CD14-positive monocyte (primary cell): ENCODE measurements at regions not wholly inside any gene's neighbourhood (a gene's known extent, or its start where the extent isn't known, plus 50 kb on each side); places are given as distances from the start of the nearest gene placed in this dataset.

Experiments
- DNase-seq, 3 donors: peaks; one replicate each; pipeline ENCODE4 v3.0.0-alpha.2; 2011 to 2022
- H2AFZ ChIP-seq: 2 replicates; pipeline ENCODE4 v1.6.0; 2012; ENCODE audit warnings: mild to moderate bottlenecking, low read depth, low read length, inconsistent platforms; ENCODE audit not compliant: insufficient read depth, poor library complexity, severe bottlenecking
- H3K27ac ChIP-seq, 2 donors: 1 replicate in 1 of 2; 2 replicates in 1 of 2; pipeline ENCODE4 v1.5.1; 2012 to 2013; ENCODE audit warnings: low read length in 2 of 2, control low read depth in 1 of 2, inconsistent platforms in 1 of 2, low read depth in 1 of 2, mild to moderate bottlenecking in 1 of 2
- H3K27me3 ChIP-seq, 2 donors: one replicate each; pipeline versions ENCODE4 v1.6.0 to v1.6.1; 2011 to 2013; ENCODE audit warnings: low read length in 2 of 2; ENCODE audit not compliant: control insufficient read depth in 2 of 2, insufficient read depth in 2 of 2
- H3K36me3 ChIP-seq, 2 donors: replicated peaks in 1 of 2; 1 replicate in 1 of 2; 2 replicates in 1 of 2; pipeline versions ENCODE4 v1.5.1 to v1.6.1; 2012 to 2013; ENCODE audit warnings: low read length in 2 of 2, control low read depth in 1 of 2, inconsistent platforms in 1 of 2, mild to moderate bottlenecking in 1 of 2; ENCODE audit not compliant: insufficient read depth in 2 of 2, control insufficient read depth in 1 of 2
- H3K4me1 ChIP-seq, 2 donors: 1 replicate in 1 of 2; 2 replicates in 1 of 2; pipeline versions ENCODE4 v1.5.1 to v1.6.1; 2012 to 2013; ENCODE audit warnings: low read length in 2 of 2, control low read depth in 1 of 2, inconsistent platforms in 1 of 2, mild to moderate bottlenecking in 1 of 2, moderate library complexity in 1 of 2; ENCODE audit not compliant: insufficient read depth in 2 of 2, control insufficient read depth in 1 of 2
- H3K4me2 ChIP-seq: replicated peaks from 2 replicates; pipeline ENCODE3; 2012; ENCODE audit warnings: low read length, moderate library complexity, mild to moderate bottlenecking; ENCODE audit not compliant: poor library complexity, severe bottlenecking; ENCODE audit errors: extremely low read depth
- H3K4me3 ChIP-seq, 3 experiments: fragments of 200-600 bp in 1 of 3; sonication (generic) in 1 of 3; replicated peaks in 1 of 3; 1 replicate in 2 of 3; 2 replicates in 1 of 3; pipeline ENCODE4 v1.5.1; 2011 to 2013; ENCODE audit warnings: low read length in 3 of 3, mild to moderate bottlenecking in 3 of 3, control low read depth in 2 of 3, low read depth in 2 of 3, inconsistent platforms in 1 of 3, moderate library complexity in 1 of 3
- H3K79me2 ChIP-seq: 2 replicates; pipeline ENCODE4 v1.6.0; 2012; ENCODE audit warnings: mild to moderate bottlenecking, control low read depth, inconsistent platforms, low read length, moderate library complexity; ENCODE audit not compliant: insufficient read depth
- H3K9ac ChIP-seq: 2 replicates; pipeline ENCODE4 v1.6.0; 2017; ENCODE audit warnings: low read length, mild to moderate bottlenecking; ENCODE audit not compliant: insufficient read depth, poor library complexity, severe bottlenecking
- H3K9me3 ChIP-seq, 2 donors: replicated peaks in 1 of 2; 1 replicate in 1 of 2; 2 replicates in 1 of 2; pipeline versions ENCODE4 v1.5.1 to v1.6.1; 2012 to 2013; ENCODE audit warnings: low read length in 2 of 2, control low read depth in 1 of 2; ENCODE audit not compliant: control insufficient read depth in 1 of 2, insufficient read depth in 1 of 2
- H4K20me1 ChIP-seq: 2 replicates; pipeline ENCODE4 v1.6.0; 2012; ENCODE audit warnings: mild to moderate bottlenecking, low read length, control low read depth, moderate library complexity; ENCODE audit not compliant: insufficient read depth
- H3K27ac Mint-ChIP-seq, 7 donors: one replicate each; pipeline ENCODE4 v1.8.0; 2020; ENCODE audit warnings: mild to moderate bottlenecking in 7 of 7, mixed read lengths in 7 of 7, moderate library complexity in 6 of 7, inconsistent platforms in 2 of 7
- H3K27me3 Mint-ChIP-seq, 3 donors: one replicate each; pipeline ENCODE4 v1.8.0; 2021 to 2022; ENCODE audit warnings: low read depth in 3 of 3, mild to moderate bottlenecking in 3 of 3, mixed read lengths in 3 of 3, moderate library complexity in 3 of 3, inconsistent platforms in 1 of 3
- H3K36me3 Mint-ChIP-seq, 2 donors: one replicate each; pipeline ENCODE4 v1.8.0; 2020; ENCODE audit warnings: mixed read lengths in 2 of 2, inconsistent platforms in 1 of 2, mild to moderate bottlenecking in 1 of 2
- H3K4me1 Mint-ChIP-seq: one replicate; pipeline ENCODE4 v1.8.0; 2020; ENCODE audit warnings: mild to moderate bottlenecking, mixed read lengths
- H3K4me3 Mint-ChIP-seq, 2 donors: one replicate each; pipeline ENCODE4 v1.8.0; 2020; ENCODE audit warnings: mild to moderate bottlenecking in 2 of 2, mixed read lengths in 2 of 2, moderate library complexity in 1 of 2
- H3K9me3 Mint-ChIP-seq, 7 donors: one replicate each; pipeline ENCODE4 v1.8.0; 2020 to 2022; ENCODE audit warnings: mixed read lengths in 7 of 7, mild to moderate bottlenecking in 6 of 7, moderate library complexity in 6 of 7, inconsistent platforms in 2 of 7
- CTCF ChIP-seq: fragments of 200-600 bp; IDR thresholded peaks from one replicate; pipeline ENCODE4 v1.8.0; 2022; ENCODE audit warnings: antibody characterized with exemption, mild to moderate bottlenecking
- WGBS: methylation state at CpG from one replicate; pipeline ENCODE4 v1.1.5; 2013; ENCODE audit warnings: missing lambda C conversion rate; ENCODE audit not compliant: insufficient coverage; 5-methylcytosine and 5-hydroxymethylcytosine counted together
- intact Hi-C, 2 donors: fragments of 100-400 bp; cut with micrococcal nuclease; formaldehyde crosslinking; loops; one replicate each; pipeline versions ENCODE4 v1.15.0 to v1.15.1; 2023

GRCh38 chr11:23944923-23945322 is 551.9 kb upstream of the LUZP2 start:
- H3K4me2 ChIP-seq: no peak overlapping the region
- no peak overlapping the region for H3K9ac ChIP-seq
- H3K9me3 ChIP-seq: peaks cover 0 to 20% of the 10 kb centered on the region in 2 donors
- DNase-seq: no peak
- Mint-ChIP-seq H3K27me3 (peaks cover 0 to 4% (median 0%) of the 10 kb centered on the region in 3 donors), H3K4me3 (no peak overlapping the region), H3K27ac (no peak overlapping the region), H3K36me3 (no peaks in the 10 kb centered on the region), H3K9me3 (peaks cover 6 to 31% (median 13%) of the 10 kb centered on the region in 7 donors), H3K4me1 (no peaks in the 10 kb centered on the region)
- H3K27me3 ChIP-seq: no peaks in the 10 kb centered on the region
- H3K4me3 ChIP-seq: no peak overlapping the region
- H4K20me1 ChIP-seq: no peaks in the 10 kb centered on the region
- H3K36me3 ChIP-seq: no peaks in the 10 kb centered on the region
- no peaks in the 10 kb centered on the region for H3K79me2 ChIP-seq
- intact Hi-C loops: no loop called here
- no peak overlapping the region for H3K27ac ChIP-seq
- H2AFZ ChIP-seq: no peak overlapping the region
- H3K4me1 ChIP-seq: no peaks in the 10 kb centered on the region
- no peak for TF ChIP-seq CTCF
- WGBS: no CpG with 5 or more reads among the region's 2 CpGs

DNA sequence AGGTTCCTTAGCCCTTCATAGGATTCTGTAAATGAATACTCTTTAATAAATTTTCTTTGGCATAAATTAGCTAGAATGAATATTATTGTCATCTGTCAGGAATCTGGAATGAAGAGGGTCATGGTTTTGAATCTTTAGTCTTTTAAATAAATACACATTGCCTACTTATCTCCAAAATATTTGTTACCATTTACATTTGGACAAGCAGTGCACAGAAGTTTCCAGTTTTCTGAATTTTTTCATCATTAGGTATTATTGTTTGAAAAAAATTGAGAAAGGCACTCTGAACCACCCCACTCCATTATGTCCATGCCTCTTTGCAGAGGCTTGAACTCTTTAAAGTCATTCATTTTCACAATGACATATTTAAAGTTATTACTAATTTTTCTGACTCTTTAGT is 549.0 kb upstream of the LUZP2 start:
- Histone ChIP-seq H3K9ac (no peak overlapping the region), H3K79me2 (no peaks in the 10 kb centered on the region), H3K27me3 (no peaks in the 10 kb centered on the region), H3K36me3 (no peaks in the 10 kb centered on the region), H3K27ac (no peak overlapping the region), H2AFZ (no peak overlapping the region), H3K4me3 (no peak overlapping the region), H3K4me2 (no peak overlapping the region), H3K4me1 (no peaks in the 10 kb centered on the region), H3K9me3 (no peaks in the 10 kb centered on the region), H4K20me1 (no peaks in the 10 kb centered on the region)
- H3K9me3 Mint-ChIP-seq: peaks cover 0 to 3% (median under 1%) of the 10 kb centered on the region in 7 donors
- no peaks in the 10 kb centered on the region for H3K36me3 Mint-ChIP-seq
- DNase-seq: no peak
- H3K4me3 Mint-ChIP-seq: no peak overlapping the region
- intact Hi-C loops: no loop called here
- H3K27me3 Mint-ChIP-seq: no peaks in the 10 kb centered on the region
- H3K27ac Mint-ChIP-seq: no peak overlapping the region
- TF ChIP-seq CTCF: no peak
- H3K4me1 Mint-ChIP-seq: no peaks in the 10 kb centered on the region
